Colonic mucosa (tissue), 4 donors: ENCODE measurements at regions not wholly inside any gene's neighbourhood (a gene's known extent, or its start where the extent isn't known, plus 50 kb on each side); places are given as distances from the start of the nearest gene placed in this dataset.
"Not testable (repeated sequence)": the region's sequence is repeated elsewhere in the genome, so short reads cannot be mapped to it uniquely, and the experiment has no call there.

Experiments
- DNase-seq: peaks from one replicate; pipeline ENCODE4 v3.0.0-alpha.2; 2020
- H3K27ac ChIP-seq: fragments of 200-600 bp; one replicate; pipeline ENCODE4 v1.8.0; 2021
- H3K27me3 ChIP-seq: fragments of 200-600 bp; one replicate; pipeline ENCODE4 v1.8.0; 2021
- H3K36me3 ChIP-seq: fragments of 200-600 bp; one replicate; pipeline ENCODE4 v1.8.0; 2021
- H3K4me1 ChIP-seq: fragments of 200-600 bp; one replicate; pipeline ENCODE4 v1.8.0; 2021; ENCODE audit warnings: mild to moderate bottlenecking
- H3K4me3 ChIP-seq: fragments of 200-600 bp; one replicate; pipeline ENCODE4 v1.8.0; 2021
- H3K9ac ChIP-seq, 2 donors: one replicate each; pipeline ENCODE4 v1.7.0; 2013; ENCODE audit warnings: control low read depth in 2 of 2, low read depth in 2 of 2, low read length in 2 of 2
- H3K9me3 ChIP-seq: fragments of 200-600 bp; one replicate; pipeline ENCODE4 v1.8.0; 2021
- intact Hi-C: fragments of 100-400 bp; cut with DNase I; formaldehyde crosslinking; loops from one replicate; pipeline ENCODE4 v1.14.1; 2022
- donor health status: healthy.
- donor health status: DM: no; HTN: no; CAD: no.
- donor health status: DM: no; HTN: no; CAD: no.

- H3K4me1 ChIP-seq, H3K27ac ChIP-seq, H3K9ac ChIP-seq, DNase-seq, H3K27me3 ChIP-seq, H3K4me3 ChIP-seq, H3K36me3 ChIP-seq, H3K9me3 ChIP-seq, intact Hi-C loops: not testable (repeated sequence)
Measured at GRCh38 chr3:195643245-195643644, 59.5 kb upstream of the APOD start.

GRCh38 chr3:195642311-195642710 lies 58.6 kb upstream of the APOD start:
- intact Hi-C loops, H3K36me3 ChIP-seq, H3K9me3 ChIP-seq, H3K4me3 ChIP-seq, H3K4me1 ChIP-seq, H3K9ac ChIP-seq, DNase-seq, H3K27ac ChIP-seq, H3K27me3 ChIP-seq: not testable (repeated sequence)

GRCh38 chr3:195638456-195638855 lies 54.7 kb upstream of the APOD start:
- H3K27me3 ChIP-seq, H3K27ac ChIP-seq, DNase-seq, H3K4me1 ChIP-seq, H3K4me3 ChIP-seq, H3K9ac ChIP-seq, H3K36me3 ChIP-seq, H3K9me3 ChIP-seq, intact Hi-C loops: not testable (repeated sequence)

- H3K27ac ChIP-seq, H3K4me1 ChIP-seq, H3K4me3 ChIP-seq, intact Hi-C loops, H3K9me3 ChIP-seq, H3K9ac ChIP-seq, DNase-seq, H3K27me3 ChIP-seq, H3K36me3 ChIP-seq: not testable (repeated sequence)
Measured at GRCh38 chr3:195637473-195638233, 53.9 kb upstream of the APOD start.

GRCh38 chr3:195637011-195637410 lies 53.3 kb upstream of the APOD start:
- H3K27me3 ChIP-seq, H3K4me1 ChIP-seq, H3K4me3 ChIP-seq, intact Hi-C loops, H3K27ac ChIP-seq, H3K9ac ChIP-seq, H3K9me3 ChIP-seq, H3K36me3 ChIP-seq: not testable (repeated sequence)
- DNase-seq: peak; percentile 23

GRCh38 chr3:195635898-195636685 lies 52.4 kb upstream of the APOD start:
- intact Hi-C loops, H3K36me3 ChIP-seq, H3K9ac ChIP-seq, H3K9me3 ChIP-seq, H3K4me1 ChIP-seq, H3K27me3 ChIP-seq: not testable (repeated sequence)
- peak overlapping the region; percentile 60 for H3K27ac ChIP-seq
- DNase-seq: peak; percentile 71
- peak overlapping the region; percentile 28 for H3K4me3 ChIP-seq

GRCh38 chr3:195635262-195635873 lies 51.6 kb upstream of the APOD start:
- H3K9ac ChIP-seq, H3K9me3 ChIP-seq, H3K36me3 ChIP-seq, intact Hi-C loops, H3K4me1 ChIP-seq, H3K27me3 ChIP-seq, DNase-seq: not testable (repeated sequence)
- Histone ChIP-seq H3K4me3 (peak overlapping the region; percentile 28), H3K27ac (peak overlapping the region; percentile 60)

- H3K4me1 ChIP-seq, H3K27me3 ChIP-seq, H3K9me3 ChIP-seq, H3K36me3 ChIP-seq, intact Hi-C loops: not testable (repeated sequence)
- DNase-seq: peak; percentile 63
- H3K4me3 ChIP-seq: peak overlapping the region; percentile 45
- H3K9ac ChIP-seq: peak overlapping the region in 1 of 2 donors; percentile 35
- H3K27ac ChIP-seq: peak overlapping the region; percentile 85
Measured at GRCh38 chr3:195634426-195635261, 50.9 kb upstream of the APOD start.
